WI38 (cell line): ENCODE measurements at regions not wholly inside any gene's neighbourhood (a gene's known extent, or its start where the extent isn't known, plus 50 kb on each side); places are given as distances from the start of the nearest gene placed in this dataset.

ENCODE experiments used
- H3K4me3 ChIP-seq: 2 replicates; pipeline ENCODE4 v1.5.1; 2011; ENCODE audit warnings: low read depth, mild to moderate bottlenecking, control low read depth, low read length
- TF ChIP-seq, protein P1 (sequence below): IDR thresholded peaks from 2 replicates; pipeline ENCODE4 v1.5.1; 2012; ENCODE audit warnings: low read depth, mild to moderate bottlenecking, control low read depth, low read length

DNA sequence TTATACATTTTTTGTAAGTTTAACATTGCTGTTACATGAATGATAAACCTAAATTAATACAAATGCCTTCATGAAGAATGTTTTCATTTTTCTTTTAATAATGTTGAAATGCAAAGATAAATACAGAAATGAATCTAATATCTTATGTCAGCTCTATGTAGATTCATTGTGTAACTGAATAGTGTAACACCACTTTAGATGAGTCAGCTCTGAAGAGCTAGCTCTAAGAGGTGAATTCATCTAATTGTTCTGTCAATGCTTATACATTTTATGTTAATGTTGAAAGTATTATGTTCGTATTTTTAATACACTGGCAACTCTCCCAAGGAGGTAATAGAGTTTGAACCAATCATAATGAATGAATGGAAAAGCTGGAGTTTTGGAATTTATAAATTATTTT, 146.9 kb upstream of the FMR1 start:
- TF ChIP-seq, protein P1, sequence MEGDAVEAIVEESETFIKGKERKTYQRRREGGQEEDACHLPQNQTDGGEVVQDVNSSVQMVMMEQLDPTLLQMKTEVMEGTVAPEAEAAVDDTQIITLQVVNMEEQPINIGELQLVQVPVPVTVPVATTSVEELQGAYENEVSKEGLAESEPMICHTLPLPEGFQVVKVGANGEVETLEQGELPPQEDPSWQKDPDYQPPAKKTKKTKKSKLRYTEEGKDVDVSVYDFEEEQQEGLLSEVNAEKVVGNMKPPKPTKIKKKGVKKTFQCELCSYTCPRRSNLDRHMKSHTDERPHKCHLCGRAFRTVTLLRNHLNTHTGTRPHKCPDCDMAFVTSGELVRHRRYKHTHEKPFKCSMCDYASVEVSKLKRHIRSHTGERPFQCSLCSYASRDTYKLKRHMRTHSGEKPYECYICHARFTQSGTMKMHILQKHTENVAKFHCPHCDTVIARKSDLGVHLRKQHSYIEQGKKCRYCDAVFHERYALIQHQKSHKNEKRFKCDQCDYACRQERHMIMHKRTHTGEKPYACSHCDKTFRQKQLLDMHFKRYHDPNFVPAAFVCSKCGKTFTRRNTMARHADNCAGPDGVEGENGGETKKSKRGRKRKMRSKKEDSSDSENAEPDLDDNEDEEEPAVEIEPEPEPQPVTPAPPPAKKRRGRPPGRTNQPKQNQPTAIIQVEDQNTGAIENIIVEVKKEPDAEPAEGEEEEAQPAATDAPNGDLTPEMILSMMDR = no peak
- H3K4me3 ChIP-seq = no peak overlapping the region

DNA sequence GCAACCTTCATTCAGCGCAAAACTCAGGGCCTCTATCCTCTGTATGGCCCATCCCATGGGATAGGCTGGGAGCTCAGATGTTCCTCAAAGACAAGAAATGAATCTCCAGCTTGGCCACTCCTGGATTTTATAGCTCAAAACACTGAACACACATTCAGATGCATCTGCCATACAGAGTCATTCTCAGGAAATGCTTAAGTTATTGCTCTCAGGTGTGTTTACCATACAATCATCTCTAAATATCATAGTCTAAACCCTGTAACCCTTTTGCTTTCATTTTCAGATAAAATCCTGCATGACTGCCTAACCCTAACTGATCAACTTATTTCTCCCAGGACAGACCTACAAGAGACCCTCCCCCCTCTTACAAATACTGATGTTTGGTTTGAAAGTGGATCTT, 140.9 kb upstream of the FMR1 start:
- TF ChIP-seq, protein P1 = no peak
- H3K4me3 ChIP-seq = no peak overlapping the region

DNA sequence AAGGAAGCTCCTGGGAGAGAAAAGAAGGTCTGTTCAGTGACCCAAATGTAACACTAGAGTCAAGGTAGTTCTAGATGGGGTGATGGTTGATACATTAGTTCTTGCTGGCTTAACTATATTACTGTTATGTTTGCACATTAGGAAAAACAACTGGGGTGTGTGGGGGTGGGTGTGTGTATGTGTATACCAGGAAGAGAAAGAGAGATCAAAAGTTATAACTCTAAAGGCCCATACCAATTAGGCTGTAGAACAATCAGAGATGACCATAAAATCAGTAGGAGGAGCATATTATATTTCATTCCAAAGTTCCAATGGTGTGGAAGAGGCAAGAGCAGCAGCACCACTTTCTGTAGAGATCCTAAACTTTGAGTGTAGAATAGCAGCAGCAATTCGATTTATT, 134.7 kb upstream of the FMR1 start:
- TF ChIP-seq, protein P1 = no peak
- no peak overlapping the region for H3K4me3 ChIP-seq

DNA sequence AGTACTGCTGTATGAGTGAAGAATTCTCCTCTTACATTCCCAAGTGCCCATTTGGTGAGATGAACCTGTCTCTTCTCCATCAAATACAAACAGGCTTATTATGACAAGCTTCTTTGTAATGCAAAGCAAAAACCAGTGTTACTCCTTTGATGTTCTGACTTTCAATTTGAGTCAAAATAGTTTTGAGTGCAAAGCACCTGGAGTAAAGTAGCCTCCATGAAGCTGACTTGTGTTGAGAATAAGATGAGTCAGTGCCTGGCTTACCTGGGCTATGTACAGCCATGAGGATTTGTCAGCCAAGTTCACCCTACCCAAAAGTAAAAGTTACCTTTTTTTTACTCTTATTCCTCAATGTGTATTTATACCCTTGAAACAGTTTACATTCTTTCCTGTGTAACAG, 132.5 kb upstream of the FMR1 start:
- TF ChIP-seq, protein P1 = no peak
- no peak overlapping the region for H3K4me3 ChIP-seq

DNA sequence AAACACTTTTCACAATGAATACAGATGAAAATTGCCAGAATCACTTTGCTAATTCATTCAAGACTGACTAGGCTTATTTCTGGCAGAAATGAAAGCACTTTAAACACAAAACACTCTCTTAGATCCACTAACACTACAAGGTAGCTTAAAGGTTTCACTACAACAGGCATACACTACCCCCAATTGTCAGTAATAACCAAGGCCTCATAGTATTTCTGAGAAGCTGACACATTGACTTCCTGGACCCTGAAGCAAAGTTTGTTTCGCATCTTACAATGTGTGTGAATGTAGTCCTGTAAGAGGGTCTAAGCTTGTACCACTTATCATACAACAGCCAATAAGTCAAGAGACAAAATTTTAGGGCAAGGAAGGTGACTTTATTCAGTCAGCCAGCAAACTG, 129.9 kb upstream of the FMR1 start:
- H3K4me3 ChIP-seq = no peak overlapping the region
- TF ChIP-seq, protein P1 = no peak

DNA sequence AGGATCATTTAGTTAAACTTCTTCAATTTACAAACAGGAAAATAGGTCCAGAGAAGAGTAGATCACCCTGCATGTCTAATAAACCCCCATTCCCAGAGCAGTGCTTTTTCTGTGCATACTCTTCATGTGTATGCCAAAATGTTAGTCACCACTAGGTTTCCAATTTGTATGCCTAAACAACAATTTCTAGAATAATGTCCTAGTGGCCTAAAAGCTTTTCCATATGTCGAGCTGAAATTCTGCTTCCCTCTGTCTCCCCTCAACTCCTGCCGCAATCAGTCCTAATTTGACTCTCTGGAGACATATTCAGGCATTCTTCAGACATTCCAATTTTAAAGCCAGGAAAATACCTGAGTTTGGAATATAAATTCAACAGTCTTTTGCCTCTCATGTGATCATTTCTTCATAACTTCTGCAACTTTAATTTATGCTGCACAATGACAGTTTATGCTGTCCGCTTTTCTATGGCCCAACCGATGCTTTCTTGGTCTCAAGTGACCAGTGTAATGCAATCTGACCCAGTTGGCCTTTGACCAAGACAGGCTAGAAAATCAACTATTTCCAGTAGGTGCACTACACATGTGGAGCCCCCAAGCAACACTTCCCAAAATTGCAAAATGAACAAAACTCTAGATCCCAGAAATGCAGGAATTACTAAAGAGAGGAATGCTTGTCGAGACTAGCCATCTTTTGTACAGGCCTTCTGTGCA, 122.9 kb upstream of the FMR1 start:
- H3K4me3 ChIP-seq = no peak overlapping the region
- TF ChIP-seq, protein P1 = no peak

DNA sequence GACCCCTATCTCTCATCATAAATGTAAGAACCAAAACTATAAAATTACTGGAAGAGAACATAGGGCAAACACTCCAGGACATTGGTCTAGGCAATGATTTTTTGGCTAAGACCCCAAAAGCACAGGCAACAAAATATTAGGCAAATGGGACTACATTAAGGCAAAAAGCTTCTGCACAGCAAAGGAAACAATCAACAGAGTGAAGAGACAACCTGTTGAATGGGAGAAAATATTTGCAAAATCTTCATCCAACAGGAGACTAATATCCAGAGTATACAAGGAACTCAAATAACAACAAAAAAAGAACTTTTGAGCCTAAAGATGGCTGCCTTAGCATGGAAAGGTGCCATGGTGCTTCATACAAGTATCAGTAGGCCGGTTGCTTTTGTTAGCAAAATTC, 111.1 kb upstream of the FMR1 start:
- no peak overlapping the region for H3K4me3 ChIP-seq
- TF ChIP-seq, protein P1 = no peak
